Sigmoid colon (tissue), 4 donors: ENCODE measurements at regions not wholly inside any gene's neighbourhood (a gene's known extent, or its start where the extent isn't known, plus 50 kb on each side); places are given as distances from the start of the nearest gene placed in this dataset.

Source experiments
- CTCF ChIP-seq, 4 experiments: fragments of 450-650 bp in 3 of 4; fragments of 200-600 bp in 1 of 4; IDR thresholded peaks; one replicate each; pipeline ENCODE4 v1.5.1; 2016 to 2019; ENCODE audit warnings: antibody characterized with exemption in 4 of 4, mild to moderate bottlenecking in 3 of 4, moderate library complexity in 2 of 4
- EP300 ChIP-seq, 4 donors: sonication (generic); formaldehyde crosslinking; IDR thresholded peaks; one replicate each; pipeline ENCODE4 v1.6.1; 2017; ENCODE audit warnings: antibody characterized with exemption in 4 of 4
- POLR2A ChIP-seq, 2 donors: fragments of 450-650 bp; IDR thresholded peaks; one replicate each; pipeline ENCODE4 v1.6.1; 2016; ENCODE audit warnings: antibody characterized with exemption in 2 of 2, mild to moderate bottlenecking in 2 of 2, moderate library complexity in 2 of 2
- POLR2AphosphoS5 ChIP-seq, 4 donors: sonication (generic); formaldehyde crosslinking; IDR thresholded peaks; one replicate each; pipeline ENCODE4 v1.6.1; 2017; ENCODE audit warnings: antibody characterized with exemption in 4 of 4

GRCh38 chr3:174791161-174791560, 68.0 kb upstream of the NAALADL2 start:
- TF ChIP-seq POLR2A (IDR thresholded peaks at IDR 0.05) (no peak), CTCF (IDR thresholded peaks at IDR 0.05) (no peak), POLR2AphosphoS5 (IDR thresholded peaks at IDR 0.05) (no peak), EP300 (IDR thresholded peaks at IDR 0.05) (no peak)
